ENCODE measurements at regions not wholly inside any gene's neighbourhood (a gene's known extent, or its start where the extent isn't known, plus 50 kb on each side); places are given as distances from the start of the nearest gene placed in this dataset.

- DNase-seq: peak in 2 of 3 experiments; percentile 42 to 76
Measured at GRCh38 chr6:140636908-140637402, 1262.5 kb upstream of the CITED2 start.

DNA sequence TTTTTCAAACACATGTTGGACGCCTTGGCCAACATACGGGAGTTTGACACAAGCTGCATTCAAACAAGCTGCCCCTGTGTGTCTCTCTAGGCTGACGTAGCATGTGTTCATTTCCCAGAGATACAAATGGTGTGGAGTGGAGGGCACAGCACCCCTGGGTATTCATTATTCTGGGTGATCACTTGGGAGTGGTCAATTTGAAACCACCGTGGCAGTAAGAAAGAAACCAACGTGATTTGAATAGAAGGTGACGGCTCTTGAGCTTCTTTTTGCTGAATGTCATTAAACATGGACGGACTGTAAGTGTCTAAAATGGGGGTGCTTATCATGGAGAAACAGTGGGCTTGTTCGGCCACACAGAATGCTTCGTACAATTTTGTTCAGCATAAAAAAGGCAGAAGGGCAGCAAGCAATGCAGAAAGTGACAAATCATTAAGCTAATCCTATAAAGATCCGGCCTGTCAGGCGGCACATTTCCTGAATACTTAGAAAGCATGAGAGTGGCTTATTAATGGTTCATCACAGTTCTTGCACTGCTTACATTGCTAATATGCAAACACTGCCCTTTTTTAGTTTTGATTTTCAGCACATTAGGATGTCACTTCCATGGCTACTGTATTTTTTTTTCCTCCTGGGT, 1261.9 kb upstream of the CITED2 start:
- DNase-seq: peak; percentile 42 to 94 (median 86)

GRCh38 chr6:140627002-140627401, 1252.6 kb upstream of the CITED2 start:
- no peak for DNase-seq

DNA sequence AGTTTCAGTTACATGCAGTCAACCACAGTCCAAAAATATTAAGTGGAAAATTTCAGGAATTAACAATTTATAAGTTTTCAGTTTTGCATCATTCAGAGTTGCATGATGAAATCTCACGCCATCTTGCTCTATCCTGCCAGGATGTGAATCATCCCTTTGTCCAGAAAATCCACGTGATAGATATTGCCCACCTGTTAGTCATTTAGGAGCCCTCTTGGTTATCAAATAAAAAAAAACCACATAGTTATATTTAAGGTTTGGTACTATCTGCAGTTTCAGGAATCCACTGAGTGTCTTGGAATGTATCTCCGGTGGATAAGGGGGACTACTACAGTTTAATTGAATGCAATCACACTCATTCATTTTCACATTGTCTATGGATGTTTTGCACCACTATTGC, 1249.0 kb upstream of the CITED2 start:
- DNase-seq: no peak

GRCh38 chr6:140620496-140620895, 1246.0 kb upstream of the CITED2 start:
- DNase-seq: no peak

DNA sequence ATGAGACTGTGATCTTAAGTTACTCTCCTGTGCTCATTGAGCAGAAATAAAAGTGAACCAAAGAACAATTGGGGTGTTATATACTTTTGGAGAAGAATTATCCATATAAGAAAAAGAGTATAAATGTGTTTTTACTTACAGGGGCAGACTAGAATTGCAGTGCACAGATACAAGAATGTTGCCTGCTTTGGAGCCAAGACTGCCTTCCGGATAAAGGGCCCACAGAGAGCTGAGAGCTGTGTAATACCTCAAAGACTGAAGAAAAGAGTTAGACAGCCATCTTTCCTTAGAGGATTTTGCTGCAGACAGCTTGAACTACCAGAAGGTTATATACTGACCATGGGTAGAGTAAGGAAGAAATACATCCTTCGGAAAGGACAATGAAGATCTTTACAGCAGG, 1235.5 kb upstream of the CITED2 start:
- no peak for DNase-seq

GRCh38 chr6:140609321-140609720, 1234.9 kb upstream of the CITED2 start:
- DNase-seq: no peak

DNA sequence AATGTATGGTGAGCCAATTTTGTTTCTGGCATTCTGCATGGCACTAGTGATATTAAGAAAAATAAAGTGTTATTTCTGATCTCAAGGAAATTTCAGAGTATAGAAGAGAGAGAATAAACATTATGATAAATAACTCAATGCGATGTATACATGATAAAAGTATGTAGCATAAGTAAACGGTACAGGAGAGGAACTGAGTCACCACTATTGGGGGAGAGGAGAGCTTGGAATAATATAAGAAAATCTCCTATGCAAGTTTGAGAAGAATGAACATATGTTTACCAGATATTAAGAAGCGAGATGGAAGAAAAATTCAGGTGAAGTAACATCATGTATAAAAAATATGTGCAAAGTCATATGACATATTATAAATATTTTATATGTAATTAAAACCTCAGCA, 1230.3 kb upstream of the CITED2 start:
- no peak for DNase-seq

DNA sequence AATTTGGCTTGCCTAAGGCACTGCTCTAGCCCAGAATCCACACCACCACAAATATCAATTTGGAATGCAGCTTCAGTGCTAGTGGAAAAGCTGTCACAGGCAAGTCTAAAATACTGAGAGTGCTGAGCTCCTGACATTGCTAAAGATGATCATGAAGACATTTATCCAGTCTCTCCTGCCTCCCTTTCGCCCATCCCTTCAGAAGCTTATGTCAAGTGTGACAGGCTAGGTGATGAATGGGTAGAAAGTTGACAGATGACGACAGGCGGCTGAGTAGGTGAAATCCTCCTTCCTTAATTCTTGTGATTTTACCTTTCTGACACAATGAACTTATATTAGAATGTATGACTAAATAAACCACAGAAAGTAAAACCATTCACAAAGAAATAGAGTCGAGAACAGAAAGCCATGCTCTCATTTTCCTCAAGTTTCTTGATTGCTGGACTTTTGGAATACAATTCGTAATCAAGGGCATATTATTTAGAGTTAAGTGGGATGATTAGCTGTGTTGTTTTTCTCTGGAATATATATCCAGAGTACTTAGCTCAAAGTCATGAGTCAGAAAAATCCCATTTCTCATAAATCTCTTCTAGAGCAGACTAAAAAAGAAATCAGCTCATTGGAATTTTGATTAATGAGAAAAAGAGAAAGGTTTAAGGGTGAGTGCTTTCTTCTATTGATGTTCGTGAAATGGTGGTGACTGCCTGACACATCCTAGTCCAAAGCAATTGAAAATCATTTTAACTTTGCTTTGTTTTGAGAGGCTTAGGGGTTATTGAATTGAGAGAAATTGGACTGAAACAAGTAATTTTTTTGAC, 1228.2 kb upstream of the CITED2 start:
- no peak for DNase-seq

DNA sequence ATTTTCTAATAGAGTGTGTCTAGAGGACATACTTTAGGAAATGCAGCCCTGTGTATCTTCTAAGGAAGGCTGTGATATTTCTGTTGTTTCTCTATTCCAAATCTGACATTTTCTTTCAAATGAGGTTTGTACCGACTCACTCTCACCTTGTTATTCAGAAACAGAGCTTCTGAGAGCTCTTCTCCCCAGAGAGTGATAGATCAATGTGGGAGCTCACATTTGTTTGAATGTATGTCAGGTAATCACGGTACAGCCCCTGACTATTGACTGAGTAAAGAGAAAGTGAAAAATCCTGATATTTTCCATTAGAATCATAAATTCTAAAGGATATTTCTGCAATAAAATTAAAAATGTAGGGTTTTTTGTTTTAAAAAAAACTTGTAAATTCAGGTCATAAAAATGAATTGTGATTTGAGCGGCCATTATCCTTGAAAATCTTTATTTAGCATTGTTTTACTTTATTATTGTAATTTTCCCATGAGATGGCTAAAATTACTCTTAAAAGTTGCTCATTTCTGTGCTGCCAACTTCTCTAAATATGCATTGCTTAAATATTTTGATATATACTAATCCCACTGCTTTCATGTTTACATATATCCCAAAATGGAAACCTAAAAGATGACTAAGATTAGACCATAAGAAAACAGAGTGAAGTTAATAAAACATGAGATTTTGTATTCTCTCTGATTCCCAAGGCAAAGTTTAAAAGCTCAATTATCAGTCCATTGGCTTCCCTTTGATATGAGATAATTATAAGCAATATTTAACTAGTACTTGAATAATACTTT, 1226.8 kb upstream of the CITED2 start:
- DNase-seq: peak in 1 of 3 experiments; percentile 3

DNA sequence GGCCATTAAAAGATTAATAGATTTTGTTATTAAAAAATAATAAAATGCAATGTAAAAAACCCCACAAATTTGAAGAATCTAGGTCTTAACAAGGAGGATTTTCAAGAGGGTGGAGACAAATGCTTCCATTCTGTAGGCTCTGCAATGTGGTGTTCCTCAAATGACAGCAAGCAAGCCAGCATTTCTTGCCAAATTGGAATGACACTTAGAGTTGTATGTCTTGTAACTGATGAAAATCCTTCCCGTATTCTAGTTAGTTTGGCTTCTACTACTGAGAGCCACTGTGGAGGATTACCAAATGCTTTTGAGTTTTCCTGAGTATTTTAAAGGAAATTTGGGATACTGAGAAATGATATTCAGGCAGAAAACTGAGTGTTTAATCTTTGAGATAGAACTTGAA, 1225.5 kb upstream of the CITED2 start:
- DNase-seq: no peak

- DNase-seq: no peak
Measured at GRCh38 chr6:140597181-140597580, 1222.7 kb upstream of the CITED2 start.

DNA sequence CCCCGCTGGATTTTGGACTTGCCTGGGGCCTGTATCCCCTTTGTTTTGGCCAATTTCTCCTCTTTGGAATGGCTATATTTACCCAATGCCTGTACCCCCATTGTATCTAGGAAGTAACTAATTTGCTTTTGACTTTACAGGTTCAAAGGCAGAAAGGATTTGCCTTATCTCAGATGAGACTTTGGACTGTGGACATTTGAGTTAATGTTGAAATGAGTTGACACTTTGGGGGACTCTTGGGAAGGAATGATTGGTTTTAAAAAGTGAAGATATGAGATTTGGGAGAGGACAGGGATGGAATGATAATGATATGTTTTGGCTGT, 1220.3 kb upstream of the CITED2 start:
- no peak for DNase-seq

DNA sequence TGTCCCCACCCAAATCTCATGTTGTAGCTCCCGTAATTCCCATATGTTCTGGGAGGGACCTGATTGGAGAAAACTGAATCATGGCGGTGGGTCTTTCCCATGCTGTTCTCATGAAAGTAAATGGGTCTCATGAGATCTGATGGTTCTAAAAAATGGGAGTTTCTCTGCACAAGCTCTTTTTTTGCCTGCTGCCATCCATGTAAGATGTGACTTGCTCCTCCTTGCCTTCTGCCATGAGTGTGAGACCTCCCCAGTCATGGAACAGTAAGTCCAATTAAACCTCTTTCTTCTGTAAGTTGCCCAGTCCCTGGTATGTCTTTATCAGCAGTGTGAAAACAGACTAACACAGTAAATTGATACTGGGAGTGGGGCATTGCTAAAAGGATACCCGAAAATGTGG, 1218.4 kb upstream of the CITED2 start:
- DNase-seq: no peak

DNA sequence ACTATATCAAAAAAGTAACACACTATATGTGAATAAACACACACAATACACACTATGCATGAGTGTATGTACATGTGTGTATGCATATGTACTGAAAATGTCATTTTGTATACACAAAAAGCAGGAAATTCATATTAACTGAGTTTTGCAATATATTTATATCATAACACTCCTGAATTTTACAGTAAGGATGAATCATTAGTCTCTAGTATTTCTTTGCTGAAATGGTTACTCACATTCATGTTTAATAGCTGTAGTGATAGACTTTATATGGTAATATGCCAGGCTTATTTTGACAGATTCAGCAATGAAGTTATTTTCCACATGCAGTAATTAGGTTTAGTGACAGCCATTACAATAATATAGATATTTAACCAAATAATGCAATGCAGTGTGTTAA, 1216.2 kb upstream of the CITED2 start:
- DNase-seq: no peak

DNA sequence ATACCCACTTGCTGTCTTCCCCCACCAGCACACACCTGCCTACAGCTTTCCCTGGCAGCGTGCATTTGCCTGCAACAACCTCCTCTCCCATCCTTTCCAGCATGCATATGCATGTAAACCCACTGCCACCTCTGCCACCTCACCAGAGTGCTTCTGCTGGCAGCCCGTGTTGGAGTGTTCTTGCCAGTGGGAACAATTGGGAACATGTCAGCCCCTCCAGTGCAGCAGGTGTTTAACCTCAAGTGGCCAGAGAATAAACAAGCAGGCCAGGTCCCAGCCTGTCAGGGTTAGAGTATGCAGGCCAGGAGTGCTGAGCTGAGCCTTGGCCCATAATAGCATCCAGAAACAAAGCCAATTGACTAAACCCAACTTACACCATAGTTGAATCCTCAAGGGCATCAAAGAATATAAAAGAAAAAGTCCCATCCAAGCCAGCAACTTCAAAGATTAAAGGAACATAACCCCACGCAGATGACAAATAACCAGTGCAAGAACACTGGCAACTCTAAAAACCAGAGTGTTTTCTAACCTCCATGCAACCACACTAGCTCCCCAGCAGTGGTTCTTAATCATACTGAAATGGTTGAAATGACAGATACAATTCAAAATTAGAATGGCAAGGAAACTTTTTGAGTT, 1212.1 kb upstream of the CITED2 start:
- DNase-seq: peak in 2 of 3 experiments; percentile 51 to 64

DNA sequence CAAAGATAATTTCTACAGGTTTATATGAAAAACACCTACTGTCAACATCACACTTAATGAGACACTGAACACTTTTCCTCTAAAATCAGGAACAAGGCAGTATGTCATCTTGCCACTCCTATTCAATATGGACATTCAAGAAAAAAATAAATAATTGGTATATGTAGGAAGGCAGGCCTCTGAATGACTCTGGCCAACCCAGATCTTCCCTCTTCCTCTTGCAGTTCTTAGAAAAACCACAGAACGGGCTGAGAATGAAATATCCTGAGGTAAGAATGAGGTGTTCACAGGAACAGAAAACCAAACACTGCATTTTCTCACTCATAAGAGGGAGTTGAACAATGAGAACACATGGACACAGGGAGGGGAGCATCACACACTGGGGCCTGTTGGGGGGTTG, 1207.2 kb upstream of the CITED2 start:
- DNase-seq: no peak

DNA sequence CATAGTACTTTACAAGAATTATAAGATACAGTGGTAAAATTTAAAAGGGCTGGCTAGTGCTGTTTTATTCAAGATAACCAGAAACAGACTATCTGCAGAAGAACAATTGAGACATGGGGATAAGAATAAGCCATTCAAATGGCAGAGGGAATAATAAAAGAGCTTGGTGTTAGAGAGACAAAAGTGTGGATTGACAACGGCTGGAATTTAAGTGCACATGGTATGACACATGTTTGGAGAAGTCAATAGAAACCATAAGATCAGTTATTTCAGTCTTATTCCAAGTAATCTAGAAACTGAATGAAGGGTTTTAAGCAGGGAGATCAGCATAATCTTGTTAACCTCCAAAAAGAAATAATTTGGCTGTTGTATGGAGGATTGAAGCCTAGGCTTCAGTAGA, 1205.5 kb upstream of the CITED2 start:
- DNase-seq: no peak

GRCh38 chr6:140576004-140576555, 1201.6 kb upstream of the CITED2 start:
- no peak for DNase-seq

DNA sequence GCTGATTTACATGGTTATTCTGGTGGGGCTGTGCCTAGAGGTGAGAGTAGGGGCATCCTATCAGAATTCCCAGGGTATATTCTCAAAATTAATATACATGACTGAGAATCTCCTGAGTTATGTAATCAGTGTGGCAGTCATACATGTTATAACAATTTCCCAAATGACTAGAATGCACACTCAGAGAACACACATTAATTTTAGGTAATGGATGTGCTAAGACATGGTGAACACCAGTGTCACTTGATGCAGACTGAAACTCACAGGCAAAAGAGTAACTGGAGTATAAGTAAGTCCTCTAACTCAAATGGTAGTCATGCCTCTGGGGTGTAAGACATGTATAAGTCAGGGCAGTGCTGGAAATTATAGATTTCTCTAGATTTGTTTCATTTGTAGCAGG, 1198.4 kb upstream of the CITED2 start:
- DNase-seq: no peak

- DNase-seq: no peak
Measured at GRCh38 chr6:140572129-140572528, 1197.7 kb upstream of the CITED2 start.

DNA sequence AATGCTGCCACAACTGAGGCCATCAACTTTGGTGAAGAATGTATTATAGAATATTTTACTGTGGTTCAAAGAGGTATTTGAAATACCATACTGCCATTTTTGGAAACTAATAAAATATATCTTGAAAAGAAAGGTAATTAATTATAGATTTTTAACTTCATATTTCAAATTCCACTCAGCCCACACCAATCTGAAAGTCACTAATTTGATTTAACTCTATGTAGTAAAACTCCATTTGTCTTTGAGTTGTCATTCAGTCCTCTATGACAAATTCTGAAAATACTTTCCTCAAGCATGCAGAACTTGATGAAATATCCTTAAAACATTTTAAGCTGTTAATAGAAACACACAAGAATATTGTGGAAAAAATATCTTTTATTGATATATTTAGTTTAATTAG, 1196.7 kb upstream of the CITED2 start:
- DNase-seq: no peak

GRCh38 chr6:140567466-140567865, 1193.0 kb upstream of the CITED2 start:
- DNase-seq: no peak
